H1 (cell line): ENCODE measurements at regions not wholly inside any gene's neighbourhood (a gene's known extent, or its start where the extent isn't known, plus 50 kb on each side); places are given as distances from the start of the nearest gene placed in this dataset.

Experiments used
- CTCF ChIA-PET: fragments of 300-600 bp; sonication (Branson Sonifier 250); formaldehyde crosslinking; loops from one replicate; lab custom pipeline; 2021; ENCODE audit not compliant: partially characterized antibody; lab: Charles Lee
- POLR2A ChIA-PET: fragments of 300-600 bp; sonication (Branson Sonifier 250); formaldehyde crosslinking; loops from one replicate; lab custom pipeline; 2021; ENCODE audit warnings: inconsistent platforms; ENCODE audit not compliant: partially characterized antibody; lab: Charles Lee
- DNase-seq, 2 experiments: peaks; one replicate each; pipeline versions ENCODE4 v3.0.0 to v3.0.0-alpha.2; 2010 to 2022; ENCODE audit warnings: low spot score in 2 of 2, low read depth in 1 of 2, mixed read lengths in 1 of 2
- FAIRE-seq: peaks from 2 replicates; lab custom pipeline; 2011; peaks lifted over from hg19 to GRCh38; lab: Jason Lieb, UNC
- H2AFZ ChIP-seq: 2 replicates; pipeline ENCODE4 v1.8.1; 2012; ENCODE audit warnings: low read length, inconsistent platforms
- H2AK5ac ChIP-seq: 2 replicates; pipeline ENCODE4 v1.6.1; 2013; ENCODE audit warnings: low read depth, low read length
- H2BK120ac ChIP-seq: replicated peaks from 2 replicates; pipeline ENCODE3; 2013; ENCODE audit warnings: low read depth, low read length, inconsistent platforms
- H2BK12ac ChIP-seq: 2 replicates; pipeline ENCODE4 v1.6.1; 2013; ENCODE audit warnings: low read depth, low read length
- H2BK15ac ChIP-seq: 2 replicates; pipeline ENCODE4 v1.6.1; 2013; ENCODE audit warnings: low read length
- H2BK20ac ChIP-seq: 2 replicates; pipeline ENCODE4 v1.6.1; 2013; ENCODE audit warnings: low read length
- H2BK5ac ChIP-seq: 2 replicates; pipeline ENCODE4 v1.6.1; 2013; ENCODE audit warnings: low read depth, low read length
- H3K14ac ChIP-seq: 2 replicates; pipeline ENCODE4 v1.6.1; 2013; ENCODE audit warnings: inconsistent platforms; ENCODE audit not compliant: insufficient read length
- H3K18ac ChIP-seq: 2 replicates; pipeline ENCODE4 v1.6.1; 2013; ENCODE audit warnings: low read length; ENCODE audit errors: extremely low read depth
- H3K23ac ChIP-seq: 2 replicates; pipeline ENCODE4 v1.6.1; 2013; ENCODE audit warnings: inconsistent platforms; ENCODE audit not compliant: insufficient read length
- H3K23me2 ChIP-seq: 2 replicates; pipeline ENCODE4 v1.6.1; 2013; ENCODE audit warnings: low read depth, low read length
- H3K27ac ChIP-seq: 2 replicates; pipeline ENCODE4 v1.6.1; 2011; ENCODE audit warnings: low read depth, low read length, inconsistent platforms
- H3K27me3 ChIP-seq, 4 experiments: replicated peaks in 1 of 4; 1 replicate in 1 of 4; 2 replicates in 3 of 4; pipeline versions ENCODE4 v1.6.1 to v1.8.1; 2011 to 2013; ENCODE audit warnings: low read length in 3 of 4, mild to moderate bottlenecking in 3 of 4, inconsistent platforms in 2 of 4, mixed read lengths in 2 of 4, moderate library complexity in 1 of 4; ENCODE audit not compliant: control insufficient read depth in 3 of 4, insufficient read depth in 3 of 4; ENCODE audit errors: extremely low read depth in 1 of 4
- H3K36me3 ChIP-seq, 4 experiments: 2 replicates each; pipeline versions ENCODE4 v1.6.1 to v1.8.1; 2011 to 2013; ENCODE audit warnings: mild to moderate bottlenecking in 4 of 4, low read length in 3 of 4, moderate library complexity in 2 of 4, control low read depth in 1 of 4, inconsistent platforms in 1 of 4; ENCODE audit not compliant: insufficient read depth in 4 of 4, control insufficient read depth in 2 of 4
- H3K4ac ChIP-seq: replicated peaks from 2 replicates; pipeline ENCODE3; 2013; ENCODE audit warnings: low read length, low read depth, mixed read lengths, inconsistent platforms; ENCODE audit not compliant: insufficient read length
- H3K4me1 ChIP-seq, 4 experiments: replicated peaks in 1 of 4; 1 replicate in 1 of 4; 2 replicates in 3 of 4; pipeline versions ENCODE4 v1.6.1 to v1.8.1; 2011 to 2013; ENCODE audit warnings: low read length in 3 of 4, inconsistent platforms in 2 of 4, mixed read lengths in 1 of 4; ENCODE audit not compliant: insufficient read depth in 4 of 4, control insufficient read depth in 3 of 4
- H3K4me2 ChIP-seq, 2 experiments: 2 replicates each; pipeline versions ENCODE4 v1.6.1 to v1.8.1; 2011 to 2013; ENCODE audit warnings: low read depth in 2 of 2, low read length in 2 of 2, control low read depth in 1 of 2, inconsistent platforms in 1 of 2, mild to moderate bottlenecking in 1 of 2; ENCODE audit not compliant: insufficient read depth in 1 of 2
- H3K4me3 ChIP-seq, 4 experiments: fragments of 200-600, 300-600 bp in 1 of 4; sonication (generic), shearing (Covaris generic), sonication (Bioruptor Twin) in 1 of 4; 2 replicates each; pipeline versions ENCODE4 v1.5.1 to v1.8.1; 2011 to 2016; ENCODE audit warnings: low read length in 4 of 4, low read depth in 3 of 4, control low read depth in 2 of 4, inconsistent platforms in 2 of 4, mild to moderate bottlenecking in 2 of 4, mixed read lengths in 1 of 4, moderate library complexity in 1 of 4; ENCODE audit not compliant: insufficient read depth in 2 of 4; ENCODE audit errors: extremely low read depth in 1 of 4
- H3K56ac ChIP-seq: replicated peaks from 2 replicates; pipeline ENCODE3; 2013; ENCODE audit warnings: low read depth, mild to moderate bottlenecking, mixed read lengths, low read length, inconsistent platforms; ENCODE audit not compliant: insufficient read length
- H3K79me1 ChIP-seq: 2 replicates; pipeline ENCODE4 v1.6.1; 2013; ENCODE audit warnings: low read depth, low read length, control low read depth
- H3K79me2 ChIP-seq, 2 experiments: 2 replicates each; pipeline versions ENCODE4 v1.6.1 to v1.8.1; 2012 to 2013; ENCODE audit warnings: low read length in 2 of 2, mild to moderate bottlenecking in 2 of 2, inconsistent platforms in 1 of 2; ENCODE audit not compliant: insufficient read depth in 2 of 2, control insufficient read depth in 1 of 2
- H3K9ac ChIP-seq, 4 experiments: replicated peaks in 1 of 4; 1 replicate in 1 of 4; 2 replicates in 3 of 4; pipeline versions ENCODE4 v1.6.1 to v1.8.1; 2011 to 2013; ENCODE audit warnings: low read depth in 3 of 4, low read length in 3 of 4, control low read depth in 2 of 4, mild to moderate bottlenecking in 2 of 4, moderate library complexity in 2 of 4, inconsistent platforms in 1 of 4; ENCODE audit errors: extremely low read depth in 1 of 4
- H3K9me3 ChIP-seq, 2 experiments: 2 replicates each; pipeline versions ENCODE4 v1.6.1 to v1.8.1; 2012 to 2013; ENCODE audit warnings: mild to moderate bottlenecking in 2 of 2, moderate library complexity in 2 of 2, control low read depth in 1 of 2, inconsistent platforms in 1 of 2, low read depth in 1 of 2, low read length in 1 of 2, mixed read lengths in 1 of 2; ENCODE audit not compliant: insufficient read depth in 2 of 2
- H4K20me1 ChIP-seq, 2 experiments: replicated peaks in 1 of 2; 2 replicates each; pipeline versions ENCODE3 to v1.8.1; 2011 to 2013; ENCODE audit warnings: inconsistent platforms in 2 of 2, low read length in 2 of 2, mild to moderate bottlenecking in 1 of 2; ENCODE audit not compliant: insufficient read depth in 2 of 2, control insufficient read depth in 1 of 2
- H4K5ac ChIP-seq: 2 replicates; pipeline ENCODE4 v1.6.1; 2013; ENCODE audit warnings: low read length, low read depth, mixed read lengths, inconsistent platforms; ENCODE audit not compliant: insufficient read length
- H4K8ac ChIP-seq: 2 replicates; pipeline ENCODE4 v1.8.0; 2013; ENCODE audit warnings: mild to moderate bottlenecking, moderate library complexity, low read length, inconsistent platforms; ENCODE audit not compliant: insufficient read depth; ENCODE audit errors: extremely low read depth
- H4K91ac ChIP-seq: replicated peaks from 2 replicates; pipeline ENCODE3; 2013; ENCODE audit warnings: low read length, mixed read lengths, inconsistent platforms; ENCODE audit not compliant: insufficient read length
- ASH2L ChIP-seq: fragments of 200-600, 300-600 bp; sonication (generic); IDR thresholded peaks from one replicate; pipeline ENCODE4 v1.7.1; 2017; ENCODE audit warnings: low read length
- BCL11A ChIP-seq, 2 experiments: IDR thresholded peaks; one replicate each; pipeline ENCODE4 v1.6.1; 2011; ENCODE audit warnings: low read depth in 2 of 2, low read length in 2 of 2, mild to moderate bottlenecking in 2 of 2
- CEBPB ChIP-seq: IDR thresholded peaks from 2 replicates; pipeline ENCODE4 v1.6.1; 2012; ENCODE audit warnings: low read depth, low read length
- CHD1 ChIP-seq: IDR thresholded peaks from 2 replicates; pipeline ENCODE4 v1.6.1; 2012; ENCODE audit warnings: low read depth, low read length, improper control_type of control experiment
- CREB1 ChIP-seq: IDR thresholded peaks from 2 replicates; pipeline ENCODE4 v1.6.1; 2012; ENCODE audit warnings: inconsistent platforms
- KDM1A ChIP-seq: fragments of 200-600, 300-600 bp; sonication (generic); IDR thresholded peaks from 2 replicates; pipeline ENCODE4 v1.7.1; 2016; ENCODE audit warnings: mild to moderate bottlenecking, low read length, borderline replicate concordance
- NRF1 ChIP-seq: IDR thresholded peaks from 2 replicates; pipeline ENCODE4 v1.6.1; 2011; ENCODE audit warnings: mild to moderate bottlenecking, low read depth, low read length, improper control_type of control experiment
- RFX5 ChIP-seq: IDR thresholded peaks from 2 replicates; pipeline ENCODE4 v1.6.1; 2011; ENCODE audit warnings: low read depth, low read length, improper control_type of control experiment, borderline replicate concordance
- TAF1 ChIP-seq: IDR thresholded peaks from 2 replicates; pipeline ENCODE4 v1.6.1; 2011; ENCODE audit warnings: mild to moderate bottlenecking, low read depth, low read length
- TCF12 ChIP-seq: IDR thresholded peaks from 2 replicates; pipeline ENCODE4 v1.6.1; 2011; ENCODE audit warnings: low read depth, mild to moderate bottlenecking, low read length
- WGBS, 2 experiments: shearing (Covaris generic) in 1 of 2; methylation state at CpG; one replicate each; pipeline versions ENCODE4 v1.1.6 to v1.1.7; 2013 to 2015; ENCODE audit warnings: low lambda C conversion rate in 2 of 2, mixed read lengths in 2 of 2, inconsistent platforms in 1 of 2, low coverage in 1 of 2, missing lambda C conversion rate in 1 of 2; ENCODE audit not compliant: insufficient replicate concordance in 2 of 2, insufficient coverage in 1 of 2, insufficient read length in 1 of 2; ENCODE audit errors: extremely low coverage in 1 of 2, missing lambda C conversion rate in 1 of 2; 5-methylcytosine and 5-hydroxymethylcytosine counted together
- TF ChIP-seq, protein P1 (sequence below): IDR thresholded peaks from 2 replicates; pipeline ENCODE4 v1.6.1; 2012; ENCODE audit warnings: low read length, inconsistent platforms

- peaks cover 0 to 4% of the 10 kb centered on the region in 2 experiments; a peak in 2 of 4 replicates for H3K79me2 ChIP-seq
- no peak for FAIRE-seq
Observed at GRCh38 chr14:100012478-100013327, 52.5 kb upstream of the EVL start.

More at GRCh38 chr14:100012478-100013327, 52.5 kb upstream of the EVL start:
- Histone ChIP-seq H3K9me3 (no peaks in the 10 kb centered on the region), H3K9ac (no peak overlapping the region), H3K4me3 (no peak overlapping the region), H3K27ac (no peak overlapping the region), H3K36me3 (no peaks in the 10 kb centered on the region), H4K8ac (no peak overlapping the region), H2AFZ (no peak overlapping the region), H3K23ac (no peak overlapping the region), H2BK120ac (no peak overlapping the region), H3K79me1 (no peaks in the 10 kb centered on the region; the same call in 1 of the 2 replicates), H3K14ac (no peak overlapping the region), H4K91ac (no peak overlapping the region), H2BK15ac (no peak overlapping the region), H4K20me1 (peaks cover 0 to 3% of the 10 kb centered on the region in 2 experiments), H2AK5ac (no peak overlapping the region), H3K23me2 (no peaks in the 10 kb centered on the region), H3K4me1 (peaks cover 0 to 2% (median 0%) of the 10 kb centered on the region in 4 experiments; a peak in 1 of 7 replicates), H2BK20ac (no peak overlapping the region), H3K18ac (no peak overlapping the region), H2BK12ac (no peak overlapping the region), H3K4ac (no peak overlapping the region), H3K4me2 (no peak overlapping the region), H3K56ac (no peak overlapping the region), H4K5ac (no peak overlapping the region), H2BK5ac (no peak overlapping the region), H3K27me3 (no peaks in the 10 kb centered on the region)
- POLR2A ChIA-PET, result no interaction called here
- CTCF ChIA-PET, result interaction anchor here (1.2 to 1.3 kb wide), 2 partner anchors 12 to 16 kb away, joined by 4 to 6 read pairs; no protein-coding TSS in a partner anchor
- WGBS, 2 experiments, result 90% methylated on average over 2 of the region's 2 CpGs; no CpG with 5 or more reads in 1 of the 2 experiments
- no peak for DNase-seq
- TF ChIP-seq NRF1 (no peak), RFX5 (no peak), KDM1A (no peak), TAF1 (no peak), CHD1 (no peak), BCL11A (IDR thresholded peaks at IDR 0.05; ENCODE audit: low read depth in 2 of 2, low read length in 2 of 2) (no peak), CREB1 (no peak), TCF12 (no peak), ASH2L (no peak), CEBPB (no peak)
- TF ChIP-seq, protein P1, sequence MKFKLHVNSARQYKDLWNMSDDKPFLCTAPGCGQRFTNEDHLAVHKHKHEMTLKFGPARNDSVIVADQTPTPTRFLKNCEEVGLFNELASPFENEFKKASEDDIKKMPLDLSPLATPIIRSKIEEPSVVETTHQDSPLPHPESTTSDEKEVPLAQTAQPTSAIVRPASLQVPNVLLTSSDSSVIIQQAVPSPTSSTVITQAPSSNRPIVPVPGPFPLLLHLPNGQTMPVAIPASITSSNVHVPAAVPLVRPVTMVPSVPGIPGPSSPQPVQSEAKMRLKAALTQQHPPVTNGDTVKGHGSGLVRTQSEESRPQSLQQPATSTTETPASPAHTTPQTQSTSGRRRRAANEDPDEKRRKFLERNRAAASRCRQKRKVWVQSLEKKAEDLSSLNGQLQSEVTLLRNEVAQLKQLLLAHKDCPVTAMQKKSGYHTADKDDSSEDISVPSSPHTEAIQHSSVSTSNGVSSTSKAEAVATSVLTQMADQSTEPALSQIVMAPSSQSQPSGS, result no peak
